HEK293 (cell line): ENCODE measurements at regions not wholly inside any gene's neighbourhood (a gene's known extent, or its start where the extent isn't known, plus 50 kb on each side); places are given as distances from the start of the nearest gene placed in this dataset.
A peak's percentile ranks its signal among the peaks of the same experiment; 100 is the strongest.

ENCODE experiments used
- CTCF ChIA-PET: fragments of 350-600 bp; formaldehyde crosslinking; extraction: SDS; loops from one replicate; lab custom pipeline; 2021; ENCODE audit warnings: antibody characterized with exemption; lab: Yijun Ruan, JAX
- POLR2A ChIA-PET: fragments of 300-600 bp; formaldehyde crosslinking; extraction: SDS; loops from one replicate; lab custom pipeline; 2020; ENCODE audit warnings: antibody characterized with exemption, inconsistent platforms; lab: Yijun Ruan, JAX
- H3K27ac ChIP-seq: fragments of 200-500 bp; sonication (Bioruptor generic); 2 replicates; pipeline ENCODE4 v1.5.1; 2014; ENCODE audit warnings: low read depth, low read length, control low read depth, inconsistent platforms; ENCODE audit errors: extremely low read depth
- H3K36me3 ChIP-seq, 2 experiments: fragments of 200-500 bp in 1 of 2; sonication (Bioruptor generic) in 1 of 2; 1 replicate in 1 of 2; 2 replicates in 1 of 2; pipeline ENCODE4 v1.5.1; 2014 to 2017; ENCODE audit warnings: inconsistent platforms in 2 of 2, low read length in 2 of 2; ENCODE audit not compliant: control insufficient read depth in 2 of 2, insufficient read depth in 1 of 2
- H3K4me1 ChIP-seq: fragments of 200-500 bp; sonication (Bioruptor generic); 2 replicates; pipeline ENCODE4 v1.5.1; 2014; ENCODE audit warnings: mild to moderate bottlenecking, low read length, inconsistent platforms; ENCODE audit not compliant: control insufficient read depth, insufficient read depth
- H3K4me3 ChIP-seq: 2 replicates; pipeline ENCODE4 v1.5.1; 2011; ENCODE audit warnings: low read depth, mild to moderate bottlenecking, control low read depth, low read length, moderate library complexity
- H3K9me3 ChIP-seq: fragments of 200-500 bp; sonication (Bioruptor generic); 2 replicates; pipeline ENCODE4 v1.5.1; 2014; ENCODE audit warnings: low read depth, low read length, inconsistent platforms; ENCODE audit not compliant: control insufficient read depth, insufficient read depth
- GLIS1 ChIP-seq: fragments of 450-650 bp; formaldehyde crosslinking; IDR thresholded peaks from 2 replicates; pipeline ENCODE4 v1.5.1; 2016; ENCODE audit warnings: missing biosample characterization, missing genetic modification characterization
- KLF16 ChIP-seq: fragments of 450-650 bp; formaldehyde crosslinking; IDR thresholded peaks from 2 replicates; pipeline ENCODE4 v1.5.1; 2017; ENCODE audit warnings: missing biosample characterization, missing genetic modification characterization
- ZFHX2 ChIP-seq: fragments of 450-650 bp; formaldehyde crosslinking; conservative IDR thresholded peaks from 2 replicates; pipeline ENCODE4 v1.5.1; 2016; ENCODE audit warnings: missing biosample characterization, missing genetic modification characterization
- ZNF121 ChIP-seq: fragments of 450-650 bp; formaldehyde crosslinking; IDR thresholded peaks from 2 replicates; pipeline ENCODE4 v1.5.1; 2016; ENCODE audit warnings: missing biosample characterization, missing genetic modification characterization
- ZNF133 ChIP-seq: fragments of 450-650 bp; formaldehyde crosslinking; IDR thresholded peaks from 2 replicates; pipeline ENCODE4 v1.5.1; 2016; ENCODE audit warnings: missing biosample characterization, missing genetic modification characterization
- ZNF19 ChIP-seq: fragments of 450-650 bp; formaldehyde crosslinking; IDR thresholded peaks from 2 replicates; pipeline ENCODE4; 2016; ENCODE audit warnings: missing biosample characterization, missing genetic modification characterization, low read depth
- ZNF585B ChIP-seq: fragments of 450-650 bp; formaldehyde crosslinking; IDR thresholded peaks from 2 replicates; pipeline ENCODE4 v1.5.1; 2016; ENCODE audit warnings: missing biosample characterization, missing genetic modification characterization
- ZNF677 ChIP-seq: fragments of 450-650 bp; IDR thresholded peaks from 2 replicates; pipeline ENCODE4 v1.5.0; 2018; ENCODE audit warnings: missing biosample characterization, mild to moderate bottlenecking, missing genetic modification characterization, moderate library complexity
- ZNF837 ChIP-seq: fragments of 450-650 bp; formaldehyde crosslinking; IDR thresholded peaks from 2 replicates; pipeline ENCODE4 v1.5.1; 2016; ENCODE audit warnings: missing biosample characterization, missing genetic modification characterization
- ZSCAN30 ChIP-seq: fragments of 450-650 bp; IDR thresholded peaks from 2 replicates; pipeline ENCODE4 v1.5.1; 2018; ENCODE audit warnings: missing biosample characterization, mild to moderate bottlenecking, missing genetic modification characterization, moderate library complexity
- TF ChIP-seq, protein P1 (sequence below): fragments of 450-650 bp; formaldehyde crosslinking; IDR thresholded peaks from 2 replicates; pipeline ENCODE4 v1.5.1; 2016; ENCODE audit warnings: missing biosample characterization, missing genetic modification characterization
- TF ChIP-seq, protein P2 (sequence below): fragments of 450-650 bp; formaldehyde crosslinking; IDR thresholded peaks from 2 replicates; pipeline ENCODE4 v1.5.1; 2016; ENCODE audit warnings: missing biosample characterization, missing genetic modification characterization
- TF ChIP-seq, protein P3 (sequence below): fragments of 450-650 bp; formaldehyde crosslinking; IDR thresholded peaks from 2 replicates; pipeline ENCODE4 v1.5.1; 2017; ENCODE audit warnings: missing biosample characterization, missing genetic modification characterization
- TF ChIP-seq, protein P4 (sequence below): fragments of 450-650 bp; formaldehyde crosslinking; conservative IDR thresholded peaks from 2 replicates; pipeline ENCODE4 v1.5.1; 2016; ENCODE audit warnings: low read depth, missing biosample characterization, missing genetic modification characterization
- TF ChIP-seq, protein P5 (sequence below): fragments of 450-650 bp; formaldehyde crosslinking; IDR thresholded peaks from 2 replicates; pipeline ENCODE4 v1.5.1; 2017; ENCODE audit warnings: missing biosample characterization, missing genetic modification characterization

DNA sequence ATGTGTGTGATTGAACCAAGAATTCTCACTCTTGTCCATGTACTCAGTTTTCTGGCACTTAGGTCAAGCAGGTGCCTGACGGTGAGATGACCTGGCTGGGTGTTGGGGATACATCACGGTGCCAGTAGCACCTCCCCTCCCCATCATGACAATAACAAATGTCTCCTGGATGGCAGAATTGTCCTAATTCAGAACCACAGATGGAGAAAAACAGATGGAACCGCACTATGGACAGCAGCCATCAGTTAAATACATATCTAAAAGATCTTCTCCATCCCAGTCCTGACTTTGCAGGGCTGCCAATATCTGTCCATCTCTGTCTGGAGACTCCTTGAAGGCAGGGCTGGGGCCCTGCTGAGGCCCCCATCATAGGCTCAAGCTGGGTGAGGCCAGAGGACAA lies 126.9 kb downstream of the PTPRS start:
- H3K4me3 ChIP-seq = no peak overlapping the region
- no peaks in the 10 kb centered on the region for H3K4me1 ChIP-seq
- H3K36me3 ChIP-seq = peaks cover 4 to 95% of the 10 kb centered on the region in 2 experiments
- ChIA-PET POLR2A (no interaction called here), CTCF (no interaction called here)
- H3K27ac ChIP-seq = no peak overlapping the region
- H3K9me3 ChIP-seq = no peaks in the 10 kb centered on the region
- TF ChIP-seq ZSCAN30 (peak; percentile 99), GLIS1 (tag by site-specific recombination) (no peak), ZNF121 (tag by site-specific recombination) (no peak), ZNF19 (tag by site-specific recombination) (no peak), ZNF837 (tag by site-specific recombination) (no peak), ZNF677 (tag by site-specific recombination) (no peak)
- TF ChIP-seq, protein P1, sequence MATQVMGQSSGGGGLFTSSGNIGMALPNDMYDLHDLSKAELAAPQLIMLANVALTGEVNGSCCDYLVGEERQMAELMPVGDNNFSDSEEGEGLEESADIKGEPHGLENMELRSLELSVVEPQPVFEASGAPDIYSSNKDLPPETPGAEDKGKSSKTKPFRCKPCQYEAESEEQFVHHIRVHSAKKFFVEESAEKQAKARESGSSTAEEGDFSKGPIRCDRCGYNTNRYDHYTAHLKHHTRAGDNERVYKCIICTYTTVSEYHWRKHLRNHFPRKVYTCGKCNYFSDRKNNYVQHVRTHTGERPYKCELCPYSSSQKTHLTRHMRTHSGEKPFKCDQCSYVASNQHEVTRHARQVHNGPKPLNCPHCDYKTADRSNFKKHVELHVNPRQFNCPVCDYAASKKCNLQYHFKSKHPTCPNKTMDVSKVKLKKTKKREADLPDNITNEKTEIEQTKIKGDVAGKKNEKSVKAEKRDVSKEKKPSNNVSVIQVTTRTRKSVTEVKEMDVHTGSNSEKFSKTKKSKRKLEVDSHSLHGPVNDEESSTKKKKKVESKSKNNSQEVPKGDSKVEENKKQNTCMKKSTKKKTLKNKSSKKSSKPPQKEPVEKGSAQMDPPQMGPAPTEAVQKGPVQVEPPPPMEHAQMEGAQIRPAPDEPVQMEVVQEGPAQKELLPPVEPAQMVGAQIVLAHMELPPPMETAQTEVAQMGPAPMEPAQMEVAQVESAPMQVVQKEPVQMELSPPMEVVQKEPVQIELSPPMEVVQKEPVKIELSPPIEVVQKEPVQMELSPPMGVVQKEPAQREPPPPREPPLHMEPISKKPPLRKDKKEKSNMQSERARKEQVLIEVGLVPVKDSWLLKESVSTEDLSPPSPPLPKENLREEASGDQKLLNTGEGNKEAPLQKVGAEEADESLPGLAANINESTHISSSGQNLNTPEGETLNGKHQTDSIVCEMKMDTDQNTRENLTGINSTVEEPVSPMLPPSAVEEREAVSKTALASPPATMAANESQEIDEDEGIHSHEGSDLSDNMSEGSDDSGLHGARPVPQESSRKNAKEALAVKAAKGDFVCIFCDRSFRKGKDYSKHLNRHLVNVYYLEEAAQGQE (tag by site-specific recombination) = no peak

DNA sequence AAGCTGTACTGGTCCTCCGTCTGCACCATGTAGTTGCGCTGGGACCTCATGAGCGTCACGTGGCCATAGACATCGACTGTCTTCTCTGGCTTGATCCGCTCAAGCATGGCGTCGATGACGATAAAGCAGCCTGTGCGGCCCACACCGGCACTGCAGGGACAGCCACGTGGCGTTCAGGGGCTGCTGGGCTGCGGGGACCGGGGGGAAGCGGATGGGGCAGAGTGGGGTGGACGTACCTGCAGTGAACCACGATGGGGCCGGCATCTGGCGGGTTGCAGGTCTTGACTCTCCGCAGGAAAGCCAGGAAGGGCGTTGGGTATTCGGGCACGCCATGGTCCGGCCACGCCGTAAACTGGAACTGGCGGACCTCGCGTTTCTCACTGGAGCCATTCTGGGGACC lies 128.5 kb downstream of the PTPRS start:
- H3K4me3 ChIP-seq = no peak overlapping the region
- no peak for TF ChIP-seq ZNF133
- TF ChIP-seq, protein P2, sequence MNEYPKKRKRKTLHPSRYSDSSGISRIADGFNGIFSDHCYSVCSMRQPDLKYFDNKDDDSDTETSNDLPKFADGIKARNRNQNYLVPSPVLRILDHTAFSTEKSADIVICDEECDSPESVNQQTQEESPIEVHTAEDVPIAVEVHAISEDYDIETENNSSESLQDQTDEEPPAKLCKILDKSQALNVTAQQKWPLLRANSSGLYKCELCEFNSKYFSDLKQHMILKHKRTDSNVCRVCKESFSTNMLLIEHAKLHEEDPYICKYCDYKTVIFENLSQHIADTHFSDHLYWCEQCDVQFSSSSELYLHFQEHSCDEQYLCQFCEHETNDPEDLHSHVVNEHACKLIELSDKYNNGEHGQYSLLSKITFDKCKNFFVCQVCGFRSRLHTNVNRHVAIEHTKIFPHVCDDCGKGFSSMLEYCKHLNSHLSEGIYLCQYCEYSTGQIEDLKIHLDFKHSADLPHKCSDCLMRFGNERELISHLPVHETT (tag by site-specific recombination) = no peak
- TF ChIP-seq ZNF585B (tag by site-specific recombination) = no peak
- TF ChIP-seq, protein P3, sequence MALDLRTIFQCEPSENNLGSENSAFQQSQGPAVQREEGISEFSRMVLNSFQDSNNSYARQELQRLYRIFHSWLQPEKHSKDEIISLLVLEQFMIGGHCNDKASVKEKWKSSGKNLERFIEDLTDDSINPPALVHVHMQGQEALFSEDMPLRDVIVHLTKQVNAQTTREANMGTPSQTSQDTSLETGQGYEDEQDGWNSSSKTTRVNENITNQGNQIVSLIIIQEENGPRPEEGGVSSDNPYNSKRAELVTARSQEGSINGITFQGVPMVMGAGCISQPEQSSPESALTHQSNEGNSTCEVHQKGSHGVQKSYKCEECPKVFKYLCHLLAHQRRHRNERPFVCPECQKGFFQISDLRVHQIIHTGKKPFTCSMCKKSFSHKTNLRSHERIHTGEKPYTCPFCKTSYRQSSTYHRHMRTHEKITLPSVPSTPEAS (tag by site-specific recombination) = no peak
- TF ChIP-seq ZFHX2 (tag by site-specific recombination) = no peak
- TF ChIP-seq, protein P4, sequence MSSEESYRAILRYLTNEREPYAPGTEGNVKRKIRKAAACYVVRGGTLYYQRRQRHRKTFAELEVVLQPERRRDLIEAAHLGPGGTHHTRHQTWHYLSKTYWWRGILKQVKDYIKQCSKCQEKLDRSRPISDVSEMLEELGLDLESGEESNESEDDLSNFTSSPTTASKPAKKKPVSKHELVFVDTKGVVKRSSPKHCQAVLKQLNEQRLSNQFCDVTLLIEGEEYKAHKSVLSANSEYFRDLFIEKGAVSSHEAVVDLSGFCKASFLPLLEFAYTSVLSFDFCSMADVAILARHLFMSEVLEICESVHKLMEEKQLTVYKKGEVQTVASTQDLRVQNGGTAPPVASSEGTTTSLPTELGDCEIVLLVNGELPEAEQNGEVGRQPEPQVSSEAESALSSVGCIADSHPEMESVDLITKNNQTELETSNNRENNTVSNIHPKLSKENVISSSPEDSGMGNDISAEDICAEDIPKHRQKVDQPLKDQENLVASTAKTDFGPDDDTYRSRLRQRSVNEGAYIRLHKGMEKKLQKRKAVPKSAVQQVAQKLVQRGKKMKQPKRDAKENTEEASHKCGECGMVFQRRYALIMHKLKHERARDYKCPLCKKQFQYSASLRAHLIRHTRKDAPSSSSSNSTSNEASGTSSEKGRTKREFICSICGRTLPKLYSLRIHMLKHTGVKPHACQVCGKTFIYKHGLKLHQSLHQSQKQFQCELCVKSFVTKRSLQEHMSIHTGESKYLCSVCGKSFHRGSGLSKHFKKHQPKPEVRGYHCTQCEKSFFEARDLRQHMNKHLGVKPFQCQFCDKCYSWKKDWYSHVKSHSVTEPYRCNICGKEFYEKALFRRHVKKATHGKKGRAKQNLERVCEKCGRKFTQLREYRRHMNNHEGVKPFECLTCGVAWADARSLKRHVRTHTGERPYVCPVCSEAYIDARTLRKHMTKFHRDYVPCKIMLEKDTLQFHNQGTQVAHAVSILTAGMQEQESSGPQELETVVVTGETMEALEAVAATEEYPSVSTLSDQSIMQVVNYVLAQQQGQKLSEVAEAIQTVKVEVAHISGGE (tag by site-specific recombination) = no peak
- TF ChIP-seq, protein P5, sequence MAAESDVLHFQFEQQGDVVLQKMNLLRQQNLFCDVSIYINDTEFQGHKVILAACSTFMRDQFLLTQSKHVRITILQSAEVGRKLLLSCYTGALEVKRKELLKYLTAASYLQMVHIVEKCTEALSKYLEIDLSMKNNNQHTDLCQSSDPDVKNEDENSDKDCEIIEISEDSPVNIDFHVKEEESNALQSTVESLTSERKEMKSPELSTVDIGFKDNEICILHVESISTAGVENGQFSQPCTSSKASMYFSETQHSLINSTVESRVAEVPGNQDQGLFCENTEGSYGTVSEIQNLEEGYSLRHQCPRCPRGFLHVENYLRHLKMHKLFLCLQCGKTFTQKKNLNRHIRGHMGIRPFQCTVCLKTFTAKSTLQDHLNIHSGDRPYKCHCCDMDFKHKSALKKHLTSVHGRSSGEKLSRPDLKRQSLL (tag by site-specific recombination) = no peak
- TF ChIP-seq KLF16 (tag by site-specific recombination) = no peak
- peaks cover under 1 to 90% of the 10 kb centered on the region in 2 experiments for H3K36me3 ChIP-seq
- no peak overlapping the region for H3K27ac ChIP-seq
- ChIA-PET POLR2A (no interaction called here), CTCF (interaction anchor here (1.4 kb wide), 1 partner anchor 15 kb away, joined by 4 read pairs; no protein-coding TSS in a partner anchor)
- no peaks in the 10 kb centered on the region for H3K4me1 ChIP-seq
- H3K9me3 ChIP-seq = no peaks in the 10 kb centered on the region
